SK-N-MC (cell line): ENCODE measurements at regions not wholly inside any gene's neighbourhood (a gene's known extent, or its start where the extent isn't known, plus 50 kb on each side); places are given as distances from the start of the nearest gene placed in this dataset.

Source experiments
- DNase-seq: peaks from one replicate; pipeline ENCODE4 v3.0.0-alpha.2; 2011; ENCODE audit warnings: low read depth, low spot score
- H3K27ac ChIP-seq: fragments of 200-600 bp; sonication (generic); 2 replicates; pipeline ENCODE4 v1.5.1; 2016; ENCODE audit warnings: mixed run types
- H3K36me3 ChIP-seq: fragments of 200-600 bp; sonication (generic); 2 replicates; pipeline ENCODE4 v1.6.1; 2017; ENCODE audit warnings: antibody characterized with exemption, low read length, mixed read lengths; ENCODE audit not compliant: insufficient read depth
- H3K4me3 ChIP-seq: fragments of 200-600 bp; sonication (generic); 2 replicates; pipeline ENCODE4 v1.5.1; 2016
- H3K9ac ChIP-seq: fragments of 200-600 bp; sonication (generic); 2 replicates; pipeline ENCODE4 v1.8.0; 2017; ENCODE audit warnings: mixed run types, mixed read lengths; ENCODE audit not compliant: insufficient read length
- H3K9me3 ChIP-seq: fragments of 200-600 bp; sonication (generic); 2 replicates; pipeline ENCODE4 v1.6.1; 2017; ENCODE audit warnings: low read depth, mild to moderate bottlenecking, antibody characterized with exemption, low read length, moderate library complexity, mixed read lengths
- EZH2 ChIP-seq: fragments of 200-600 bp; sonication (generic); IDR thresholded peaks from one replicate; pipeline ENCODE4 v1.6.1; 2017; ENCODE audit warnings: antibody characterized with exemption
- FOXP2 ChIP-seq: optimal IDR thresholded peaks from 2 replicates; pipeline ENCODE3; 2011; ENCODE audit warnings: mild to moderate bottlenecking, moderate library complexity; ENCODE audit not compliant: insufficient read depth; ENCODE audit errors: extremely low read length, control extremely low read depth
- POLR2AphosphoS5 ChIP-seq: IDR thresholded peaks from 2 replicates; pipeline ENCODE4 v1.6.1; 2012; ENCODE audit warnings: mild to moderate bottlenecking, low read depth, low read length, borderline replicate concordance

DNA sequence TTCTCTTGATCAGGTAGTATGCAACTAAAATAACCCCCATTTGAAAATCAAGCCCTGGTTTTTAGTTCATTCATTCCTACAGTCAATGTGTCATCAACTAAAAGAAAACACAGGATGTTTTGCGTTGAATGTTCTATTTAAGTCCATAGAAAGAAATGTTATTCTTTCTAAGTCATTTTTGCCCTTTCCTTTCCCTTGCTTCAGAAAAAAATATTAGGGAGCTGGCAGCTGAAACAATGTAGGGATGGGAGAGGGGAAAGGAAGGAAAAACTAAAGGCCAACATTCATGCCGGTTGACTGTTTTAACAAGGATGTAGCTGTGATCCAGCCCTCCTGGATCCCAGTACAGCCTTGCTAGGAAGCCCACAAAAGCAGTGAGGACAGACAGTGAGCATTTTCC, 155.1 kb downstream of the BTG1 start:
- TF ChIP-seq POLR2AphosphoS5, result no peak
- TF ChIP-seq EZH2, result no peak
- TF ChIP-seq FOXP2, result no peak
- H3K4me3 ChIP-seq, result no peak overlapping the region
- H3K9ac ChIP-seq, result no peak overlapping the region
- H3K36me3 ChIP-seq, result no peaks in the 10 kb centered on the region
- no peaks in the 10 kb centered on the region for H3K9me3 ChIP-seq
- DNase-seq, result no peak
- H3K27ac ChIP-seq, result no peak overlapping the region

DNA sequence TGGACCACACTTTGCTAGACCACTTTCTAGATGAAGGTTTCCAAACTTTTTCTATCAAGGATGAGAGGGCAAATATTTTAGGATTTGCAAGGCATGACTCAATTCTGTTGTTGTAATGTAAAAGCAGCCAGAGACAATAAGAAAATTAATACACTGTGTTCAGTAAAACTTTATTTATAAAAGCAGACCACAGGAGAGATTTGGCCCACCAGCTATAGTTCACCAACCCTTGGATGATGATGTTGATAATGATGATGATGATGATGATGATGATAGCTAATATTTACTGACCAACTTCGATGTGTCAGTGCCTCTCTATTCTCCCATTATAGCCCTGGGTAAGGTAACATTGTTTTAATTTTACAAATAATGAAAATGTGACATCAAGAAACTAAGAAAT, 156.5 kb downstream of the BTG1 start:
- TF ChIP-seq EZH2, result no peak
- no peak for TF ChIP-seq POLR2AphosphoS5
- TF ChIP-seq FOXP2, result no peak

DNA sequence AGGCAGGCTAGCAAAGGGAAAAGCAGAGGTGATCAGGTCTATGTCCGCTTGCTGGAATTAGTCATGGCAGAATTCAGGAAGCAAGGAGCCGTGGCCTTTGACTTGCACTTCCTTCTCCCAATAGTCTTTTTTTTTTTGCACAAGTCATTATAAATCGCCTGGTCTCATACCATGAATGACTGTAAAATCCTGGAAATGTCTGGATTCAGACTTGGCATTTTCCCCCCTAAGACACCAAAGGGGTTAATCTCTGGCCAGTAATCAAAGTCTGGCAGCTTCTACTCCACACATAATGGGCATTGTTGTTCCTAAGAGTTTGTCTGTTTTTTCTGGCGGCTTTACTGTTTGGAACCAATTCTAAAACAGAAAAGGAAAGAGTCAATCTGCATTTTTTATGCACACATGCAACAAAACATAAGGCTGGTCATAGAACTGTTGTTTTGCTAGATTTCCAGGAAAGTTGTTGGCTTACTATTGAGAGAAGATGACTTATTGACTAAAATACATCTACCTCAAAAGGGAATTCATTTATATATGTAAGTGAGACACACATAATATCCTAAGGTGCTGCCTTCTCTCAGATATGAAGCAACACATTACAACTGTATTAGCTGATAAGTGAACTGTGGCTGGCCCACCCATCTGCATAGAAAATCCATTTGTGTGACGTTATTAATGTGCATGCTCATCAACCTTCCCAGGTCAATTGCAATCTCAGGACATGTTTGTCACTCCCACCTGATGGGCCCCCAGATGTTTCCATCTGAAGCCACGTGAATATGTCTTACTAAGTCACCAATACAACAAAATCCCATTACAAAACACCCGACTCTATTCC, 157.3 kb downstream of the BTG1 start:
- Histone ChIP-seq H3K9ac (no peak overlapping the region), H3K36me3 (no peaks in the 10 kb centered on the region), H3K4me3 (no peak overlapping the region), H3K27ac (no peak overlapping the region), H3K9me3 (no peaks in the 10 kb centered on the region)
- no peak for TF ChIP-seq EZH2
- TF ChIP-seq FOXP2, result no peak
- TF ChIP-seq POLR2AphosphoS5, result no peak
- no peak for DNase-seq

More for the DNA sequence above, 156.5 kb downstream of the BTG1 start:
- Histone ChIP-seq H3K27ac (no peak overlapping the region), H3K36me3 (no peaks in the 10 kb centered on the region), H3K9ac (no peak overlapping the region), H3K4me3 (no peak overlapping the region), H3K9me3 (no peaks in the 10 kb centered on the region)
- DNase-seq, result no peak

- no peak overlapping the region for H3K4me3 ChIP-seq
- DNase-seq, result no peak
- H3K36me3 ChIP-seq, result no peaks in the 10 kb centered on the region
- H3K9ac ChIP-seq, result no peak overlapping the region
- H3K9me3 ChIP-seq, result no peaks in the 10 kb centered on the region
- no peak for TF ChIP-seq FOXP2
- TF ChIP-seq POLR2AphosphoS5, result no peak
- TF ChIP-seq EZH2, result no peak
- H3K27ac ChIP-seq, result no peak overlapping the region
Measured at GRCh38 chr12:91986084-91986483, 159.6 kb downstream of the BTG1 start.

- TF ChIP-seq EZH2 (no peak), POLR2AphosphoS5 (no peak)
- H3K27ac ChIP-seq, result no peak overlapping the region
Measured at GRCh38 chr12:91985002-91985787, 160.5 kb downstream of the BTG1 start.

GRCh38 chr12:91984556-91984955, 161.1 kb downstream of the BTG1 start:
- DNase-seq, result peak; percentile 28
- no peak overlapping the region for H3K27ac ChIP-seq
- H3K4me3 ChIP-seq, result no peak overlapping the region
- H3K9me3 ChIP-seq, result no peaks in the 10 kb centered on the region
- no peak for TF ChIP-seq EZH2
- TF ChIP-seq FOXP2, result no peak
- no peak for TF ChIP-seq POLR2AphosphoS5
- H3K36me3 ChIP-seq, result no peaks in the 10 kb centered on the region
- no peak overlapping the region for H3K9ac ChIP-seq

More at GRCh38 chr12:91985002-91985787, 160.5 kb downstream of the BTG1 start:
- Histone ChIP-seq H3K9me3 (no peaks in the 10 kb centered on the region), H3K4me3 (no peak overlapping the region), H3K9ac (no peak overlapping the region), H3K36me3 (no peaks in the 10 kb centered on the region)
- DNase-seq, result no peak

DNA sequence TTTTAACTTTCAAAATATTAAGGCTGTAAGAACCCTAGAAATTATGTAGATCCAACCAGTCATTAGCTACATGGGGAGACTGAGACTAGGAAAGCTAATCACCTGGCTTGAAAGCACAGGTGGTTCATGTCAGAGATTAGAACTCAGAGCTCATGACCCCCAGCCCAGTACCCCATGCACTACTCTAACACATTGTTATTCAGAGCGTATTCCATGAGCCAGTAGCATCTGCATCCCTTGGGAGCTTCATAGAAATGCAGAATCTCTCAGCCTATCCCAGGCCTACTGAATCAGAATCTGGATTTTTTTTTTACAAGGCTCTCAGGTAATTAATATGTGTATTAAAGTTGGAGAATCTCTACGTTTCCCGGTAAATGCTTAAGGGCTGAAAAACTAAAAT, 161.7 kb downstream of the BTG1 start:
- Histone ChIP-seq H3K9ac (no peak overlapping the region), H3K4me3 (no peak overlapping the region), H3K36me3 (no peaks in the 10 kb centered on the region), H3K27ac (no peak overlapping the region), H3K9me3 (no peaks in the 10 kb centered on the region)
- TF ChIP-seq EZH2, result no peak
- TF ChIP-seq POLR2AphosphoS5, result no peak
- no peak for TF ChIP-seq FOXP2
- DNase-seq, result no peak

- no peak for DNase-seq
- TF ChIP-seq EZH2 (no peak), FOXP2 (no peak), POLR2AphosphoS5 (no peak)
Measured at GRCh38 chr12:91982946-91983345, 162.7 kb downstream of the BTG1 start.

More at GRCh38 chr12:91982946-91983345, 162.7 kb downstream of the BTG1 start:
- no peak overlapping the region for H3K4me3 ChIP-seq
- H3K9ac ChIP-seq, result no peak overlapping the region
- H3K36me3 ChIP-seq, result no peaks in the 10 kb centered on the region
- no peaks in the 10 kb centered on the region for H3K9me3 ChIP-seq
- H3K27ac ChIP-seq, result no peak overlapping the region
